ENCODE measurements at regions not wholly inside any gene's neighbourhood (a gene's known extent, or its start where the extent isn't known, plus 50 kb on each side); places are given as distances from the start of the nearest gene placed in this dataset.
"Not testable (repeated sequence)": the region's sequence is repeated elsewhere in the genome, so short reads cannot be mapped to it uniquely, and the experiment has no call there.

DNA sequence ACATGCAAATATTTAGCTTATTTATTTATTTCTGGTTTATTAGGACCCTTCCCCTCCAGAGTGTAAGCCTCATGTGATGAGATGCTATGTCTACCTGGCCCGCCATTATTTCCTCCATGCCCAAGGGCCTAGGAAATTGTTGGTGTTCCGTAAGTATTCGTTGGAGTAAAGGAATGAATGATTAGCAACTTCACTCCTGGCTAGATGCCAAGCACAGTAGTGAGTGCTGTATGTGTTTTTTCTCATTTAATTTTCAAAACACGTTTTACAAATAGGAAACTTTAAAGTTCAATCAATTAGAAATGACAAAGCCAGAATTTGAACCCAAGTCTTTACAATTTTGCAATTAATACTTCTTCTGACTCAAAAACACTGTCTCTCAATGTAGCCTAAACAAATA, 253.8 kb downstream of the BCAT1 start:
- no peak for ATAC-seq
- no peak overlapping the region for H3K4me3 Mint-ChIP-seq
- no peak overlapping the region for H3K27ac Mint-ChIP-seq
- peaks cover 5% of the 10 kb centered on the region for H3K9me3 Mint-ChIP-seq
- peaks cover 0 to 7% of the 10 kb centered on the region in 2 donors for H3K27me3 Mint-ChIP-seq
- no peak for DNase-seq (ENCODE audit: low spot score)
- H3K36me3 Mint-ChIP-seq = peaks cover 11% of the 10 kb centered on the region
- peaks cover 4 to 6% of the 10 kb centered on the region in 2 donors for H3K4me1 Mint-ChIP-seq (ENCODE audit: low read depth in 2 of 2)

DNA sequence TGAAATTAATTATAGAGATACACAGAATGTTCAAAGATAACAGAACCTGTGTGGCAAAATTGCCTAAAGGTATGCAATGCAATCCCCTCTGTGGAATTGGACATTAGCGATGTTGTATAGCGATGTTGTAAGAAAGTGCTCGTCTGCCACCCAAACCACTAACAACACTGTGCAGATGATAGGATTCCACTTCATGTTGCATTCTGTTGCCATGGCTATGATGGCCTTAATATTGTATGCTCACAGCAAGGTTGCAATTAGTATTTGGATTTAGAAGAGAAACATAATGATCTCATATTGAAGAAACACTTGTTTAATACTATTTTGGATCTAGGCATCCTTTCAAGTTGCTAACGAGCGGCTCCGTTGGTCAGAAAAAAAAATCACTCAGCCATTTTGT, 260.3 kb downstream of the BCAT1 start:
- Mint-ChIP-seq H3K9me3 (peaks cover 5% of the 10 kb centered on the region), H3K27ac (no peak overlapping the region), H3K4me3 (no peak overlapping the region), H3K36me3 (peaks cover 15% of the 10 kb centered on the region), H3K4me1 (ENCODE audit: low read depth in 2 of 2) (peaks cover 0 to 3% of the 10 kb centered on the region in 2 donors), H3K27me3 (peaks cover 0 to 16% of the 10 kb centered on the region in 2 donors)
- no peak for DNase-seq (ENCODE audit: low spot score)
- no peak for ATAC-seq

DNA sequence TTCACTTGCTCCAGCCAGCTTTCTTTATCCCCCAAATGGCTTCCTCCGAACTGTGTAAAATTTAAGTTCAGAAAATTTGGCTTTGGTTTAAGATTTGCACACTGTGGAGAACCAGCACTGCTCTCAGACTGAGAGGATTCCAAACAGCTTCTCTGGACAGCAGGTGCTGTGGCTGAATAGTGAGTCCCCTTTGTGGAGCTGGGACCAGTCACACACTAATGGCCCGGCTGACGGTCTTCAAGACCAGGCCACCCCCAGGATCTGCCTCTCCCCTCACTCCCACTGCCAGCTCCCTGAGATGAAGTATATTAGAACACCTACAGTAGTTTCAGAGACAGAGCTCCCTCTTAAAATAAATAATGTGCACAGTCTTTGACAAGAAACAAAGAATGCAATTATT, 267.3 kb downstream of the BCAT1 start:
- Mint-ChIP-seq H3K36me3 (peaks cover 7% of the 10 kb centered on the region), H3K27ac (no peak overlapping the region), H3K9me3 (peaks cover 3% of the 10 kb centered on the region), H3K27me3 (peaks cover 6 to 10% of the 10 kb centered on the region in 2 donors), H3K4me1 (ENCODE audit: low read depth in 2 of 2) (peaks cover 0 to 7% of the 10 kb centered on the region in 2 donors), H3K4me3 (no peak overlapping the region)
- DNase-seq (ENCODE audit: low spot score) (no peak), ATAC-seq (no peak)

DNA sequence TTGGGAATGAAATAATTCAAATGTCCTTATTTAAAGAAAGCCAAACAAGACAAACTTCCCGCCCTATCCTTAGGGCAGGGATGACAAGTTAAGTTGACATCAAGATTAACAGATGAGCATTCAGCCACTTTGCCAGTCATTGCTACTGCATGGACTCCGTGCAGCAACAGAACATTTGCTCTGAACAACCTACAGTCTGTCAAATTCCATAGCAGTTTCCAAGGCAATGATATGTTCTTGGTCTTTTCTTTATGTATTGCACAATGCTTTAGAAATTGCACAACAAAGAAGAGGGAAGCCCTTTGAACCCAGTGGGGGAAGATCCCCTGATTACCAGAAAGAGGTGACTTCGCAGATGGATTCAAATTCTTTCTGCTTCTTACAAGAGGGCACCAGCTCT, 269.8 kb downstream of the BCAT1 start:
- peaks cover 7% of the 10 kb centered on the region for H3K9me3 Mint-ChIP-seq
- H3K4me1 Mint-ChIP-seq (ENCODE audit: low read depth in 2 of 2) = peaks cover 0 to 7% of the 10 kb centered on the region in 2 donors
- peaks cover 2% of the 10 kb centered on the region for H3K36me3 Mint-ChIP-seq
- no peak overlapping the region for H3K4me3 Mint-ChIP-seq
- H3K27me3 Mint-ChIP-seq = peaks cover 5 to 6% of the 10 kb centered on the region in 2 donors
- H3K27ac Mint-ChIP-seq = no peak overlapping the region
- DNase-seq (ENCODE audit: low spot score) (no peak), ATAC-seq (no peak)

GRCh38 chr12:24678436-24678835, 270.5 kb downstream of the BCAT1 start:
- no peak overlapping the region for H3K27ac Mint-ChIP-seq
- DNase-seq (ENCODE audit: low spot score) (no peak), ATAC-seq (no peak)
- peaks cover 4% of the 10 kb centered on the region for H3K9me3 Mint-ChIP-seq
- H3K4me1 Mint-ChIP-seq (ENCODE audit: low read depth in 2 of 2) = peaks cover 0 to 7% of the 10 kb centered on the region in 2 donors
- no peak overlapping the region for H3K4me3 Mint-ChIP-seq
- peaks cover 3 to 6% of the 10 kb centered on the region in 2 donors for H3K27me3 Mint-ChIP-seq
- no peaks in the 10 kb centered on the region for H3K36me3 Mint-ChIP-seq

GRCh38 chr12:24668563-24668962, 280.3 kb downstream of the BCAT1 start:
- Mint-ChIP-seq H3K4me1 (ENCODE audit: low read depth in 2 of 2) (peaks cover 0 to 5% of the 10 kb centered on the region in 2 donors), H3K36me3 (no peaks in the 10 kb centered on the region), H3K9me3 (peaks cover 5% of the 10 kb centered on the region), H3K27ac (no peak overlapping the region), H3K27me3 (peaks cover 8 to 24% of the 10 kb centered on the region in 2 donors), H3K4me3 (no peak overlapping the region)
- ATAC-seq (no peak), DNase-seq (ENCODE audit: low spot score) (no peak)

DNA sequence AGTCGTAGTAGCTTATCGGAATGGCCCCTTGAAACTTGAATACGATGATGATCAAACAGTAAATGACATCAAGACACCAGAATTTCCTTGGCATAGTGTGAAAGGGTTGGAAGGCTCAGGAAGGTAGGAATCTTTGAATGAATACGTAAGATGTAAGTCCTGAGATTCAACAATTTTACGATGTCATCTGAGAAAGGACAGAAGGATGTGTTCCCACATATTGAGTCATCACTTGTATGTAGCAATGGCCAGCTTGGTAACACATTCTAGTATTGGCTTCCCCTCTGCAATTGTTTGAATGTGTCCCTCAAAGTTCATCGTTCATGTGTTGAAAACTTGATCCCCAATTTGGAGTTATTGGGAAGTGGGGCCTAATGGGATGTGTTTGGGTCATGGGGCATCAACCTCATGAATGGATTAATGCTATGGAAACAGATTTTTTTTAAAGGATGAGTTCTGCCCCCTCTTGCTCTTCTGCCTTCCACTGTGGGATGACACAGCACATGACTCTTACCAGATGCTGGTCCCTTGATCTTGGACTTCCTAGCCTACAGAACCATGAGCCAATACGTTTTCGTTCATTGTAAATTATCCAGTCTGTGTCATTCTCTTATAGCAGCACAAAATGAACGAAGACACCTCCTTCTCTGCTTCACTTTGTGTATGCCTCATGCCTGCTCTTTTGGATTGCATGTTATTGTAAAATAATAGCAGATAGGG, 284.6 kb downstream of the BCAT1 start:
- Mint-ChIP-seq H3K4me1 (ENCODE audit: low read depth in 2 of 2) (peaks cover 0 to 7% of the 10 kb centered on the region in 2 donors), H3K27me3 (peaks cover 11 to 33% of the 10 kb centered on the region in 2 donors), H3K27ac (no peak overlapping the region), H3K4me3 (no peak overlapping the region), H3K9me3 (peaks cover 5% of the 10 kb centered on the region), H3K36me3 (peaks cover 8% of the 10 kb centered on the region)
- ATAC-seq = no peak
- DNase-seq (ENCODE audit: low spot score) = no peak

DNA sequence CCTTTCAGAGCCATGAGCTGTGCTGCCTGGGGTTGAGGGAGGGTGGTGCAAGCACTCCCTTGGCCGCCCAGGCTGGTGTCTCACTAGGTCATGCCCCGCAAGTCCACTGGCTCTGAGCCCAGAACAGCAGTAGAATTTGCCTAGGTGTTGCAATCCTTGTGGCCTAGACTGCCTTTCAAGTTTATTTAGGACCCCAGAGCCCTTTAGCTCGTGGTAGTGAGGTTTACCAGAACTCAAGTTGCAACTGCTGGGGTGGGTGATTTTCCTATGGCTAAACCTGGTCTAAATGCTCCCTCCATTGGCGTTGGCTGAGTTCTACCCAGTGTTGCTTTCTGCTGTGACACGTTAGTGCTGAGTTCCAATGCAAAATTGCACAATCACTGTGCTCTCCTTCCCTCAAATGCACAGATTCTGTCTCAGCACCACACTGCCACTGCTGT, 287.2 kb downstream of the BCAT1 start:
- Mint-ChIP-seq H3K9me3 (peaks cover 2% of the 10 kb centered on the region), H3K27me3 (peaks cover 14 to 48% of the 10 kb centered on the region in 2 donors), H3K27ac (peak overlapping the region in 1 of 2 donors; percentile 68), H3K36me3 (peaks cover 24% of the 10 kb centered on the region), H3K4me1 (ENCODE audit: low read depth in 2 of 2) (peaks cover 0 to 7% of the 10 kb centered on the region in 2 donors), H3K4me3 (no peak overlapping the region)
- DNase-seq (ENCODE audit: low spot score) (no peak), ATAC-seq (peak; percentile 46 to 69)

GRCh38 chr12:24659016-24659415, 289.9 kb downstream of the BCAT1 start:
- Mint-ChIP-seq H3K4me3 (no peak overlapping the region), H3K27me3 (peaks cover 11 to 37% of the 10 kb centered on the region in 2 donors), H3K36me3 (peaks cover 24% of the 10 kb centered on the region), H3K9me3 (peaks cover 3% of the 10 kb centered on the region), H3K4me1 (ENCODE audit: low read depth in 2 of 2) (peaks cover 0 to 7% of the 10 kb centered on the region in 2 donors), H3K27ac (peak overlapping the region in 1 of 2 donors; percentile 16)
- no peak for DNase-seq (ENCODE audit: low spot score)
- no peak for ATAC-seq

DNA sequence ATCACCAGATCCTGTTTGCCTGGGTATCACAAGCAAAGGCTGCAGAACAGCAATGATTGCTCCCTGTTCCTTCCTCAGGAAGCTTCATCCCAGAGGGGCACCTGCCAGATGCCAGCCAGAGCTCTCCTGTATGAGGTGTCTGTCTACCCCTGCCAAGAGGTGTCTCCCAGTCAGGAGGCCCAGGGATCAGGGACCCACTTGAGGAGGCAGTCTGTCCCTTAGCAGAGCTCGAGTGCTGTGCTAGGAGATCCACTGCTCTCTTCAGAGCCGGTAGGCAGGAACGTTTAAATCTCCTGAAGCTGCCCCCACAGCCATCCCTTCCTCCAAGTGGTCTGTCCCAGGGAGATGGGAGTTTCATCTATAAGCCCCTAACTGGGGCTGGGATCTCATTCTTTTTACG, 294.6 kb downstream of the BCAT1 start:
- H3K27me3 Mint-ChIP-seq = peaks cover 3 to 18% of the 10 kb centered on the region in 2 donors
- not testable (repeated sequence) for H3K4me3 Mint-ChIP-seq; ATAC-seq; H3K4me1 Mint-ChIP-seq (ENCODE audit: low read depth in 2 of 2); H3K27ac Mint-ChIP-seq; H3K9me3 Mint-ChIP-seq; DNase-seq (ENCODE audit: low spot score)
- H3K36me3 Mint-ChIP-seq = peaks cover 20% of the 10 kb centered on the region

GRCh38 chr12:24649634-24650033, 299.3 kb downstream of the BCAT1 start:
- Mint-ChIP-seq H3K36me3 (peaks cover 4% of the 10 kb centered on the region), H3K27me3 (peaks cover 0 to 6% of the 10 kb centered on the region in 2 donors), H3K4me1 (ENCODE audit: low read depth in 2 of 2) (peaks cover 5 to 9% of the 10 kb centered on the region in 2 donors), H3K9me3 (peaks cover 6% of the 10 kb centered on the region), H3K27ac (no peak overlapping the region), H3K4me3 (no peak overlapping the region)
- ATAC-seq (no peak), DNase-seq (ENCODE audit: low spot score) (no peak)

GRCh38 chr12:24649209-24649608, 299.7 kb downstream of the BCAT1 start:
- no peak overlapping the region for H3K4me3 Mint-ChIP-seq
- no peak for ATAC-seq
- H3K9me3 Mint-ChIP-seq = peaks cover 6% of the 10 kb centered on the region
- no peak overlapping the region for H3K27ac Mint-ChIP-seq
- peaks cover 5 to 9% of the 10 kb centered on the region in 2 donors for H3K4me1 Mint-ChIP-seq (ENCODE audit: low read depth in 2 of 2)
- peaks cover 4% of the 10 kb centered on the region for H3K36me3 Mint-ChIP-seq
- H3K27me3 Mint-ChIP-seq = peaks cover 0 to 6% of the 10 kb centered on the region in 2 donors
- DNase-seq (ENCODE audit: low spot score) = no peak

- Mint-ChIP-seq H3K27ac (no peak overlapping the region), H3K27me3 (peaks cover 0 to 13% of the 10 kb centered on the region in 2 donors), H3K4me1 (ENCODE audit: low read depth in 2 of 2) (no peaks in the 10 kb centered on the region), H3K9me3 (no peaks in the 10 kb centered on the region), H3K36me3 (no peaks in the 10 kb centered on the region), H3K4me3 (no peak overlapping the region)
- DNase-seq (ENCODE audit: low spot score) (no peak), ATAC-seq (no peak)
These were observed 303.6 kb downstream of the BCAT1 start for GRCh38 chr12:24645254-24645653.

DNA sequence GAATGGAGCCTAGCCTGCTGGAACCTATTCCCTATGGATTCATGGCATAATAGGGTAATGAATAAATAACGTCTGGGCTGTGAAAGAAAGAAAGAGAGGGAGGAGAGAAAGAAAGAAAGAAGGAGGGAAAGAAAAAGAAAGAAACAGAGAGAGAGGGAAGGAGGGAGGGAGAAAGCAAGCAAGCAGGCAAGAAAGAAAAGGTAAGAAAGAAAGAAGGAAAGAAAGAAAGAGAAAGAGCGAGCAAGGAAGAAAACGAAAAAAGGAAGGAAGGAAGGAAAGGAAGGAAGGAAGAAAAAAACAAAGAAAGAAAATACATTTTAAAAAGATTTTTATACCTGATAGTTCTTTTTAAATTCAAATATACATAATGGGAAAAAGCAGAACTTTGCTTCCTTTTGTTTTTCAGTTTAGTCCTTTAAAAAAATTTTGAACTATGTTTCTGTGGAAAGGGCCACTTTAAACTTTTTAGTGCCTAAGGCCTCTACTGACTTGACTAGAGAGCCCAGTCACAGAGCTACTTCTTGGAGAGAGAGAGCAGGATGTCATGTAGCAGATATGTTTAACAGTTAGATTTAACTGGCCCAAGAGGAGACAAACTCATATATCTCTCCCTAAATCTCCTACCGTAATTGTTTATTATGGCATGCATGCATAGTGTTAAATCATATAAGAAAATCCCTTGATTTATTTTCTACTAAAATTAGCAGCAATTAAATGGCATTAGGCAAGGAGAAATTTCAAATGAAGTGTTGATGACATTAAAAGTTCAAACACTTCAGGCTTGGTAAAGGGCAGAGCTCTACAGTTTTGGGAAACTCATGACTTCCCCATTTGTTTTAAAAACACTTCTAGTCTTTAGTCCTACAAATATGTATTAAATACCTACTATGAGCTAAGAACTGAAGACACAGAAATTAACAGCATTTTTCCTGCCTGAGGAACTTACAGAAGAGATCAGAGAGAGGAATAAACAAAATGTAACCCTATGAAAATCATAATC, 305.5 kb downstream of the BCAT1 start:
- H3K4me1 Mint-ChIP-seq (ENCODE audit: low read depth in 2 of 2) = no peaks in the 10 kb centered on the region
- ATAC-seq (no peak), DNase-seq (ENCODE audit: low spot score) (no peak)
- H3K27ac Mint-ChIP-seq = no peak overlapping the region
- no peaks in the 10 kb centered on the region for H3K9me3 Mint-ChIP-seq
- peaks cover 0 to 13% of the 10 kb centered on the region in 2 donors for H3K27me3 Mint-ChIP-seq
- H3K4me3 Mint-ChIP-seq = no peak overlapping the region
- H3K36me3 Mint-ChIP-seq = no peaks in the 10 kb centered on the region

Measured in natural killer cell treated with Interleukin-12 subunit alpha and Interleukin-12 subunit beta and Interleukin-15 and Interleukin-18, amount 100 ng/mL, for 72 hours (primary cell).